ENCODE measurements at regions not wholly inside any gene's neighbourhood (a gene's known extent, or its start where the extent isn't known, plus 50 kb on each side); places are given as distances from the start of the nearest gene placed in this dataset.
"Not testable (repeated sequence)": the region's sequence is repeated elsewhere in the genome, so short reads cannot be mapped to it uniquely, and the experiment has no call there.

DNA sequence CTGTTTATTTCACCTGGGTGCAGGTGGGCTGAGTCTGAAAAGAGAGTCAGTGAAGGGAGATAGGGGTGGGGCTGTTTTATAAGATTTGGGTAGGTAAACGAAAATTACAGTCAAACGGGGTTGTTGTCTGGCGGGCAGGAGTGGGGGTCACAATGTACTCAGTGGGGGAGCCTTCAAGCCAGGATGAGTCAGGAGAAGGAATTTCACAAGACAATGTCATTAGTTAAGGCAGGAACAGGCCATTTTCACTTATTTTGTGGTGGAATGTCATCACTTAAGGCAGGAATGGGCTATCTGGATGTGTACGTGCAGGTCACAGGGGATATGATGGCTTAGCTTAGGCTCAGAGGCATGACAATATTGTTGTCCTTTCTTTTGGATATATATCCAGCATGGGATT lies 592.5 kb upstream of the MDGA2 start:
- not testable (repeated sequence) for DNase-seq (ENCODE audit: low spot score)

DNA sequence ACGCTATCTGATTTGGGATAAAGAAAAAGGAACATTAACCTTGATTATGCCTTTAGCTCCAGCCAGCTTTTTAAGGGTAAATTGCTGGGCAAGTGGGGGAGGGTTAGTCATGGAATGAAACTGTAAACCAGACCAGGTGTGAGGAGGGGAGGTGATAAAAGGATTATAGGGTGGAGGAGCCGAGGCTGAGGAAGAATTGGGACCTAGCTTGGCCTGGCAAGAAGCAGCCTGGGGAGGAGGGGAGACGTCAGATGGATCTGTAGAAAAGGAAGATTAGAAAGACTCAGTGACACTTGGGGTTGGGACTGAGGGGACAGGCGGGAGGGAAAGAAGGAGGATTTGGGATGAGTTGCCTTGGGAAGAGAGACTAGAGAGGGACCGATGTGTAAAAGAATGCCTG lies 590.8 kb upstream of the MDGA2 start:
- DNase-seq (ENCODE audit: low spot score): not testable (repeated sequence)

DNA sequence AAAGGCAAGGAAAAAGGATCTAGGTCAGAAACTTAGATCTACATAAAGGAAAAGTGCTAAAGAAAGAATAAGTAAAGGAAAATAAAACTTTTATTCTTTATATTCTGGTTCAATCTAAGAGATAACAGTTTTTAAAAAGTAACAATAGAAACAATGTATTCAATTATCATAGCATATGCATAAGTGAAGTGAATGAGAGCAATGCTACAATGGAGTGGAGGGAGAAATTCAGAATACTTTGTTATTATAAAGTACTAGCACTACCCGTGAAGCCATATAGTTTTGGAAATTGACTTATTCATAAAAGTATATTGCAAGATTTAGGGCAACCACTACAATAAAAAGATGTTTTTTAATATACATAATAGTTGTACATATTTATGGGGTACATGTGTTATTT lies 586.0 kb upstream of the MDGA2 start:
- no peak for DNase-seq (ENCODE audit: low spot score)

DNA sequence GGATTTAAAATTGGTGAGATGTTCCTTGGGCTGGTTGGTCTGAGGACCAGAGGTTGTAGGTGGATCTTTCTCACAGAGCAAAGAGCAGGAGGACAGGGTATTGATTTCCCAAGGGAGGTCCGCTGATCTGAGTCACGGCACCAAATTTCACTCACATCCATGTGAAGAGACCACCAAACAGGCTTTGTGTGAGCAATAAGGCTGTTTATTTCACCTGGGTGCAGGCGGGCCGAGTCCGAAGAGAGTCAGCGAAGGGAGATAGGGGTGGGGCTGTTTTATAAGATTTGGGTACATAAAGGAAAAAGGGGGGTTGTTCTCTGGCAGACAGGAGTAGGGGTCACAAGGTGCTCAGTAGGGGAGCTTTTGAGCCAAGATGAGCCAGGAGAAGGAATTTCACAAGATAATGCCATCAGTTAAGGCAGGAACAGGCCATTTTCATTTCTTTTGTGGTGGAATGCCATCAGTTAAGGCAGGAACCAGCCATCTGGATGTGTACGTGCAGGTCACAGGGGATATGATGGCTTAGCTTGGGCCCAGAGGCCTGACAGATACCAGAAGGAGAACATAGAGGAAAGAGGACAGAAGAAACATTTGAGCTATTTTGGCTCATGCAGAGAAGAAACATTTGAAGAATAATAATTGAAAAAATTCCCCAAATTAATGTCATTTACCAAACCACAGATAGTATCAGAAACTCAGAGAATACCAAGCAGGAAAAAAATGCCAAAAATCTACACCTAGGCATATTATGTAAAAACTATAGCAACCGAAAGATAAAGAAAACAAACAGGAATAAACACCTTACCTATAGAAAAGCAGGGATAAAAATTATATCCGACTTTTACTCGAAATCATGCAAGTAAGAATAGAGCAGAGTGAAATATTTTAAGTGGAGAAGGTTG lies 585.2 kb upstream of the MDGA2 start:
- DNase-seq (ENCODE audit: low spot score): not testable (repeated sequence)

DNA sequence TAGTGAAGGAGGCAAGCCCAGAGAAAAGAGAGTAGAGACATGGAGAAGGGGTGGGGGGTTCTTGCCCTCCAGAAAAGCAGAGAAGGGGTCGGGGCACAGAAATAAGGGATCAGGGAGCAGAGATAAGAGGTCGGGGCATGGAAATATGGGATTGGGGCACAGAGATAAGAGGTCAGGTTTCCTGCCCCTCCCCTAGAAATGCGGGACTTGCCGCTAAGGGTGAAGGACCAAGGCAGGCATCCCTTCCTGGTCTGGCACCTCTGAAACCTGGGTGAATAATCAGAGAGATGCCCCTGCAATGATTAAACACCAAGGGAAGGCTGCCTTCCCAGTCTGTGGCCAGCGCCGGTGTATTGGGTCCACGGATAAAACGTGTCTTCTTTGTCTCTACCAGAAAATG lies 584.5 kb upstream of the MDGA2 start:
- DNase-seq (ENCODE audit: low spot score): not testable (repeated sequence)

DNA sequence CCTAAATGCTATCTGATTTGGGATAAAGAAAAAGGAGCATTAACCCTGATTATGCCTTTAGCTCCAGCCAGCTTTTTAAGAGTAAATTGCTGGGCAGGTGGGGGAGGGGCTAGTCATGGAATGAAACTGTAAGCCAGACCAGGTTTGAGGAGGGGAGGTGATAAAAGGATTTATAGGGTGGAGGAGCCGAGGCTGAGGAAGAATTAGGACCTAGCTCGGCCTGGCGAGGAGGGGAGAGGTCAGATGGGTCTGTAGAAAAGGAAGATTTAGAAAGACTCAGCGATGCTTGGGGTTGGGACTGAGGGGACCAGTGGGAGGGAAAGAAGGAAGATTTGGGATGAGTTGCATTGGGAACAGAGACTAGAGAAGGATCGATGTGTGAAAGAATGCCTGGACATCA lies 583.8 kb upstream of the MDGA2 start:
- DNase-seq (ENCODE audit: low spot score): not testable (repeated sequence)

DNA sequence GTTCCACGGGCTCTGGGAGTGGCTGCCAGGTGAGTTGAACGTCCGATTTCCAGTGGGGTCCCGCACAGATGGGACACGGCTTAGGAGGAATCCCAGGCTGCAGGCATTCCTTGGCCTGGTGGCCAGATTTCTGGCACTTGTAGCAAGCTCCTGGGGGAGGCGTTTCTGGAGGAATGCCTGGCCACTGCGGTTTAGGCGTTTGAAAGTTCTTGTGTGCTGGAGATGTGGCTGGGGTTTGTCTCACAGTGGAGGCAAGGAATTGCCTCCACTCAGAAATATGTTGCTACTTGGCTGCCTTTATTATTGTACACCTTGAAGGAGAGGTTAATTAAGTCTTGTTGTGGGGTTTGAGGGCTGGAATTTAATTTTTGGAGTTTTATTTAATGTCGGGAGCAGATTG lies 583.3 kb upstream of the MDGA2 start:
- not testable (repeated sequence) for DNase-seq (ENCODE audit: low spot score)

DNA sequence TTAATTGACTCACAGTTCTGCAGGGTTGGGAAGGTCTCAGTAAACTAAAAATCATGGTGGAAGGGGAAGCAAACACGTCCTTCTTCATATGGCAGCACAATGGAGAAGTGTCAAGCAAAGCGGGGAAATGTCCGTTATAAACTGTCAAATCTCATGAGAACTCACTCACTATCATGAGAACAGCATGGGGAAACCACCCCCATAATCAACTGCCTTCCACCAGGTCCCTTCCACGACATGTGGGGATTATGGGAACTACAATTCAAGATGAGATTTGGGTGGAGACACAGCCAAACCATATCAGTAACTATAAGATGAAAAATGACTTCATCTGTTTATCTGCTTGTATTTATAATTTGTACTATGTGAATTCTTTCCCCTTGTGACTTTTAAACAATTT lies 577.6 kb upstream of the MDGA2 start:
- no peak for DNase-seq (ENCODE audit: low spot score)

DNA sequence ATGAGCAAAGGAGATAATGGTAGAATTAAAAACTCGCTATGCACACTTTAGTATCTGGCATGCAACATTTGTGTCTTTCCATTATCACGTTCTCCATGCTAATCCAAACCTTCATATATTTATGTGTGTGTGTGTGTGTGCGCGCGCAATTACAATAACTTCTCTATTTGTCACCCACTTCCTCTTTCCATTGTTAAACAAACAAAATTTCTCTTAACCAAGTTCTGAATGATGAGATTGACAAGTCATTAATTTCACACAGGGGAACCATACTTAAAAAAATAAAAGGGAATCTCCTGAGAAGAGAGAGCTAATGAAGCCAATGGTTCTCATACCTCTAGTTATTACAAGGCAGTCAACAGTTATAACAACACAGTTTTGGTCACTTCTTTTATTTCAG lies 575.9 kb upstream of the MDGA2 start:
- DNase-seq (ENCODE audit: low spot score): no peak

DNA sequence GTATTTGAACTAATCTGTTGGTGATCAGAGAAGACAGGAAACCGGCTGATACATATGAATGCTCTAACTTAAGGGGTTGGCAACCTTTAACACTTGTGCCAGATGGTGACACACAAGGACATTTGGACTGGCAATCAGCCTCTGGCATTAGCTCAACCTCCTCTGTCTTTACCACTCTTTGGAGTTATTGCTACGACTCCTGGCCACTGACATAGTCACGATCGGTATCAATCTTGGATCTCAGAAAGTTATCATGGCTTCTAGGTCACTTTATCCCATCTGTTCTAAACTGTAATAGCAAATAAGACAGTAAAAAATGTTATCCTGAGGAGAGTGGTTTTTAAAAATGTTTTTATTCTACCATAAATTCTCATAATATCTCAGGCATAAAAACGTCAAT lies 575.2 kb upstream of the MDGA2 start:
- DNase-seq (ENCODE audit: low spot score): no peak

DNA sequence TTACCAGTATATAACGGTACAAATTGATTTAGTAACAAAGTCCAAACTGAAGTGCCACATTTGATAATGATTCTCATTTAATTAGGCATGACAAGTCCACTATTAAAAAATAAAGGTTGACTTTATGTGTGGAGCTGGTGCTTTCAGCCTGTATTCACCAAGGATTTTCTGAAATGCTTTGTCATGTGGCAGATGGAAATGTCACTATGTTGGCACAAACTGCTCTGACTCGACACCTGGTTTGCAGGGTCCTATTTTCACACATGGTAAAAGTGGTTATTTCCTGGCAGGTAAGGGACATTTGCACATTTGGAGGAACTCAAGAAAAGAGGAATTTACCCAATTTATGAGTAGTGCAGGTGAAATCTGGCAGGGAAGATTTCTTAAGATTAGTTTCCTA lies 572.6 kb upstream of the MDGA2 start:
- no peak for DNase-seq (ENCODE audit: low spot score)

DNA sequence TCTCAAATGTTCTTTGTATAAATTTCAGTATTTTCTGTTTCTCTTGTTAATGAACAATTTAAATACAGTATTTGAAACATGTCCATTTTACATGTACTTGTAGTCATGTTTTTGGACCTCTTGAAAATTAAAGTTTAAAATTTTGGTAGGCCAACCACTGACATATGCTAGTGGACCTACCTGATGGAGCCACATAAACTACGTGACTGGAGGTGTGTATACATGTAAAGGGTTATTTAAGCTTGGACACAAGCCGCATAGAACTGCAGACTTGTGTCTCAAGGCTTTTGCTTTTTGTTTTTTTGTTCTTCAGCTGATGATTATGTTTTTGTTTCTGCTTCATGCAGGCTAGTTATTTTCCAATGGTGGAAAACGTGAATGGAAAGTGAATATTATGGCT lies 568.5 kb upstream of the MDGA2 start:
- no peak for DNase-seq (ENCODE audit: low spot score)

DNA sequence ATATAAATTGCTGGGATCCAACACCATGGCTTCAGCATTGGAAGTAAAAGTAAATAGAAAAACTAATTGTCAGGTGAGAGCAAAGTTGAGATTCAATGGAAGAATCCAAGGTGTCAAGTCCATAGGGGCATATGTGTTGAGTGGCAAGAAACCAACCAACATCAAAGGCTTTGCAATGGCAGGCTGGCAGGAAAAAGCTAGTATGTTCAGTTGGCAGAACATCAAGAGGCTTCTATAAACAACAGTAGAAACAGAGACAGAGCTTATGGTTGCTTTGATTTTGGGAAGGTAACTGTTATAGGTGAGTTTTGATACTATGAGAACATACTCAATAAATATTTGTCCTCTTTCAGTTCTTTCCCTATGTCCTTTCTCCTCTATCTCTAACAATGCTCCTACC lies 553.7 kb upstream of the MDGA2 start:
- DNase-seq (ENCODE audit: low spot score): no peak

DNA sequence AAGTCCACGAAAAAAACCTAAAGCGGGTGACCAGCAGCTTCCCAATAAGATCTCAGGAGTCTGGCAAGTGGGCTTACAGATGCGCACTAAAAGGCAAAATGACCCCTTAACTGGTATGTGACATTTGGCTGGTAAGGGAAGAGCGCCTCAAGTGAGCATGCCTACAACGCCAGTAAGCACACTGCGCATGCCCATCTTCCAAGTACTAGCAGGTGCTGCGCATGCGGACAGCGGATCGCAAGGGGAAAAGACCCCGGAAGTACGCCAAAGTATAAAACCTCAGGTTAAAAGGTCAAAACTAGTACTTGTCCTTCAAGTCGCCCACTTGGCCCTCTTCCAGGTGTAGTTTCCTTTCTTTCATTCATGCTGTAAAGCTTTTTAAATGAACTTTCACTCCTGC lies 518.5 kb upstream of the MDGA2 start:
- DNase-seq (ENCODE audit: low spot score): no peak

DNA sequence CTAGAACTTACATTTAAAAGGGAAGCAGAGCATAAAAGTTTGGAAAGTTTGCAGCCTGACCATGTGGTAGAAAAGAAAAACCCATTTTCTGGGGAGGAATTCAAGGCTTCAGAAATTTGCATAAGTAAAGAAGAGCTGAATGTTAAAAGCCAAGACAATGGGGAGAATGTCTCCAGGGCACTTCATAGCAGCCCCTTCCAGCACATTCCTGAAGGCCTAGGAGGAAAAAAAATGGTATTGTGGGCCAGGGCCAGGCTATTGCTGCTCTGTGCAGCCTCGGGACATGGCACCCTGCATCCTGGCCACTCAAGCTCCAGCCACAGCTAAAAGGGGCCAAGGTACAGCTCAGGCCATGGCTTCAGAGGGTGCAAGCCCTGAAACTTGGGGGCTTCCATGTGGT lies 474.2 kb upstream of the MDGA2 start:
- not testable (repeated sequence) for DNase-seq (ENCODE audit: low spot score)

DNA sequence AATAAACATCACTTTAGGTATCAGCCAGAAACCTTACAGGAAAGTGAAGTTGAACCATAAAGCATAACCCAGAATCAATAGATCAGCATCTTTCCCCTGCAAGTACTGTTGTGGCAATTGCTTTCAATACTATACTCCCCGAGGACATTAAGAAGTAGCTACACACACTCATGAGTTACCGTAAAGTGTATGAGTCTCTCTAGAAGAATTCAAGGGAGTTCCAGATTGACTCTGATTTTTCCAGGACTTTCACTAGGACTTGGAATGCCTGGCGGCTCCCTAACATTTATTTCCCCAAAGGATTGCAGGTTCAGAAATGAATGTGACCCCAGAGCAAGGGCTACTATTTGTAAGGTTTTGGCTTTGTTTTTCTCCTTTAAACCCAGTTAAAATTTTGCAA lies 465.4 kb upstream of the MDGA2 start:
- no peak for DNase-seq (ENCODE audit: low spot score)

DNA sequence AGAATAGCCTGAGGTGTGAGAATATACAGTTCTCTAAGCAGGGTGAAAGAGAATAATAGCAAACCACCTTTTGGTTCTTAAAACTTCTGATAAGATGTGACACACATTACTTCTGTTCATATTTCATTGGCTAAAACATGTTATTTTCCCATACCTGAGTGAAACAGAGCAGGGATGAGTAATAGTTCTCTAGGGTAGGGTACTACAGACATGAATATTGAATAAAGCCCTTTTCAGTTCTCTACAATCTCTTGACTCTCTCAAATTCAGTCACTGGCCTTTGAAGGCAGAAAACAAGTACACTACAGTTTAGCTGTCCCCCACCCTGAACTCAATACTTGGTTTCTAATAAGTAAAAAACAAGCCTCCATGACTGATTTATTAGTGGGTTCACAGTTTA lies 454.1 kb upstream of the MDGA2 start:
- no peak for DNase-seq (ENCODE audit: low spot score)

DNA sequence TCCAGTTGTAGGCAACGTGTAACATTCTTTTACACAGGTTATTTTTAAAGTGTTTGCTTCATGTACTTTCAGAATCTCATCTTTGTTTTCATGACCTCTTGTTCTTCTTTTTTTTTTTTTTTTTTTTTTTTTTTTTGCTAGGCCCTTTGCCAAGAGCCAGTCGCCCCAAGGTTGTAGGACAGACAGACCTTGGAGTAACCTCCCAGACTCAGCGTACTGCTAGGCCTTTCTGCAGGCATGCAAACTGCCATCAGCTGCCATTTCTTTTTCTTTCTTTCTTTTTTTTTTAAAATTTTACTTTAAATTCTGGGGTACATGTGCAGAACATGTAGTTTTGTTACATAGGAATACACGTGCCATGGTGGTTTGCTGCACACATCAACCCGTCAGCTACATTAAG lies 452.3 kb upstream of the MDGA2 start:
- DNase-seq (ENCODE audit: low spot score): no peak

DNA sequence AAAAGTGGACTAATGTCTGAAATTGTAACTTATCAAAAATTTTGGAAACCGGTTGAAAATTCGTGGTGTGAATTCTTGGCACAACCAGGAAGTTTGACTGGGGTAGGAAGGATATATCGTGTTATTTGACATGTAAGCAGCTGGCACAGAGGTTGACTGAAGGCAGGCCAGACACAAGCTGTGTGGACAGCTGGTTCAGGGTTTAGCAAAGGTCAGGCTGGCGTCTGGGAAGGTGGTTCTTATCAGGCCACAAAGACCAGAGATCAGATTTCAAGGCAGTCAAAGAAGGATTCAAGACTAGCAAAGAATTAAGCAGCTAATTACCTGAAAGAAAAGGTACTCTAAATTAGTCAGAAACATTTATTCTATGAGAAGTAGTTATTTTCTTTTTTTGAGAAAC lies 450.2 kb upstream of the MDGA2 start:
- DNase-seq (ENCODE audit: low spot score): no peak

DNA sequence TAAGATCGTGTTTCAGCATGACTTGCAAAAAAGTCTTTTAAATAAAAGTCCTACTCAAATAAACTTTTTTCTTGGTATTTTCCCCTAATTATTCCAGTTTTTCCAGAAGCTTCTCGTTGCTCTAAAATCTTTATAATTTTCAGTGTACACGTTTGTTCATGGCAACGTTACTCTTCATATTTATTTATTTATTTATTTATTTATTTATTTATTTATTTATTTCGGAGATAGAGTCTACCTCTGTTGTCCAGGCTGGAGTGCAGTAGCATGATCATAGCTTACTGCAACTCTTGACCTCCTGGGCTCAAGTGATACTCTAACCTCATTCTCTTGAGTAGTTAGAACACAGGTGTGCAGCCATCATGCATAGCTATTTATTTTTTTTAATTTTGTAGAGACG lies 438.3 kb upstream of the MDGA2 start:
- no peak for DNase-seq (ENCODE audit: low spot score)

DNA sequence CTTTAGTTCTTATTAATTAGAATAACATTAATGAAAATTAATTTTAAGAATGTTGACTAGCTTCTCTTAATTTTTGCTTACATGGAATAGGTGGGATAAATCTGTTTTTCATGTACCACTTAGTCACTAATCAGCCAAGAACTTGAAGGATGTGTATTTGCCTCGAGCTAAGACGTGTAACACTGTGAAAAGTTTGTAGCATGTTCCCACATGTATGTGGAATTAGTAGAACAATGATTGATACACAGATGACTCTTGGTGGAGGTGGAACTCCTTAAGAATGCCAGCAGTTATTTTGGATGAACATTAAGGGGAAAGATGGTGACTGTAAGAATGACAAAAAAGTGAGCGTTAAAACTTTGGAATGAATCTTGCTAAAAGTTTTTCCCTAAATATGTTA lies 435.7 kb upstream of the MDGA2 start:
- DNase-seq (ENCODE audit: low spot score): no peak

DNA sequence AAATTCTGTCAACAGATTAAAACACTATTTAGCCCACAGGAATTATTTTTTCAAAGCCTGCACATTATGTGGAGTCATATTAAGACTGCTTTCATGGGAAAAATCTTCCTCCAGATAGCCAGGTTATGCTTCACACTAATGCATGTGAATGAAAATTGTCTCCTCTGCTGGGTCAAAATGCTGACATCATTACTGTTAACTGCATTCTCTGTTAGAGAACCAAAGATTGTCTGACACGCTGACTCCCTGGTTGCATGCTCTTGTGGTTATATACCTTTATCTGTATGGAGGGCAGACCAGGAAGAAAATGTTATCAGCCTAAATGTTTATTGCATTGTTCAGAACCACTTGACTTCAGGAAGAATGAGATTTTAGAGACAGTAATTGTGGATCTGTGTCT lies 432.2 kb upstream of the MDGA2 start:
- DNase-seq (ENCODE audit: low spot score): no peak

DNA sequence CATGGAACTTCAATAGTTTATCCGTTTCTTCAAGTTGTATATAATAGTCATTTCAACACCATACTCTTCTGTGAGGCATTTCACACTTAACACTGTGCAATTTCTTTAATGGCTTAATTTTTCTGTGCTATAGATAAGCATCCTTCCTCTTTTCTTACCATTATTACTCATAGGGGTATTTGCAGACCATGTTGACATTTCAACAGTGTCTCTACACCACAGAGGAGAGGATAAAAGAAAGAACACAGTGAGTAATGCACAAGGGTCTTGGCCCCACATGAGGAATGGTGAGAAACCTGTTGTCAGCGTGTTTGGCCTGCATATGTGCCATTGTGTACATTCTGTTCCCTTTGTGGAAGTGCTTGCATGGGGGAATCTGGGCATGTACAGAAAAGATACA lies 421.5 kb upstream of the MDGA2 start:
- no peak for DNase-seq (ENCODE audit: low spot score)

DNA sequence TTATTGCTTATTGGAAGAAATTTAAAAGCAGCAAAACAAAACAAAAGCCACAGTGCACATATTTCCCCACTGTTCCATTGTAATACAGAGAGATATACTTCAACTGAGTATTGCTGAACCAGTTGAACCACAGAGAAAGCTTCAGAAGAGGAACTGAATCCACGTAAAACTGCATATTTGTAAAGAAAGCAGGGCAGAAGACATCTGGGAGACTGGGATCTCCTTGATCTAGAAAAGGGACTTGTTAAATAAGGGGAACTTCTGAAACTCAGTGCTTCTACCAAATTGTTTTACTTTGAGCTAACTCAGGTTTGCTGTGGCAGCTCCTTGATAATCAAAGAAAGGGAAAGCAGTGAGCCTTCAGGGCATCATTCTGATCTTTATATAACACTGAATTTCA lies 411.1 kb upstream of the MDGA2 start:
- no peak for DNase-seq (ENCODE audit: low spot score)

All from HT-29 (cell line).